ENCODE measurements at regions not wholly inside any gene's neighbourhood (a gene's known extent, or its start where the extent isn't known, plus 50 kb on each side); places are given as distances from the start of the nearest gene placed in this dataset.

- no peaks in the 10 kb centered on the region for H4K20me1 ChIP-seq (ENCODE audit: control insufficient read depth, extremely low read depth, insufficient read depth, low read length)
- H3K27ac ChIP-seq (ENCODE audit: insufficient read depth, low read length): no peak overlapping the region
- H3K36me3 ChIP-seq (ENCODE audit: control insufficient read depth, insufficient read depth, low read length): no peaks in the 10 kb centered on the region
- no peak overlapping the region for H3K9ac ChIP-seq (ENCODE audit: insufficient read depth, low read length)
- H3K79me2 ChIP-seq (ENCODE audit: control insufficient read depth, insufficient read depth, low read length): no peaks in the 10 kb centered on the region
- H3K4me2 ChIP-seq (ENCODE audit: extremely low read depth, insufficient read depth, low read length): no peak overlapping the region
- no peaks in the 10 kb centered on the region for H3K9me3 ChIP-seq (ENCODE audit: control insufficient read depth, insufficient read depth, low read depth, low read length)
- H2AFZ ChIP-seq (ENCODE audit: low read length): no peak overlapping the region
- no peak overlapping the region for H3K4me3 ChIP-seq (replicated peaks in 1 of 4; ENCODE audit: control extremely low read depth in 1 of 4, insufficient read depth in 1 of 4, low read depth in 3 of 4, low read length in 4 of 4)
- H3K27me3 ChIP-seq (ENCODE audit: control insufficient read depth, insufficient read depth, low read length): no peaks in the 10 kb centered on the region
- no peak for DNase-seq (ENCODE audit: low read depth in 2 of 2)
- no peaks in the 10 kb centered on the region for H3K4me1 ChIP-seq (ENCODE audit: control insufficient read depth, extremely low read depth, insufficient read depth, low read length)
- no peak for TF ChIP-seq CTCF (conservative IDR thresholded peaks at IDR 0.05 in 1 of 2, IDR thresholded peaks at IDR 0.05 in 1 of 2; ENCODE audit: low read depth in 1 of 2, low read length in 2 of 2)
- no peak for TF ChIP-seq EZH2 (IDR thresholded peaks at IDR 0.05; ENCODE audit: low read length, missing control alignments)
Observed at GRCh38 chr5:8633259-8633658, 764.3 kb downstream of the MTRR start.

- no peak for TF ChIP-seq CTCF (conservative IDR thresholded peaks at IDR 0.05 in 1 of 2, IDR thresholded peaks at IDR 0.05 in 1 of 2; ENCODE audit: low read depth in 1 of 2, low read length in 2 of 2)
- no peak for TF ChIP-seq EZH2 (IDR thresholded peaks at IDR 0.05; ENCODE audit: low read length, missing control alignments)
- H3K9me3 ChIP-seq (ENCODE audit: control insufficient read depth, insufficient read depth, low read depth, low read length): no peaks in the 10 kb centered on the region
- no peak overlapping the region for H3K27ac ChIP-seq (ENCODE audit: insufficient read depth, low read length)
- peak; percentile 53 to 74 for DNase-seq (ENCODE audit: low read depth in 2 of 2)
- no peaks in the 10 kb centered on the region for H4K20me1 ChIP-seq (ENCODE audit: control insufficient read depth, extremely low read depth, insufficient read depth, low read length)
- no peaks in the 10 kb centered on the region for H3K79me2 ChIP-seq (ENCODE audit: control insufficient read depth, insufficient read depth, low read length)
- H3K36me3 ChIP-seq (ENCODE audit: control insufficient read depth, insufficient read depth, low read length): no peaks in the 10 kb centered on the region
- no peak overlapping the region for H3K4me2 ChIP-seq (ENCODE audit: extremely low read depth, insufficient read depth, low read length)
- H3K4me1 ChIP-seq (ENCODE audit: control insufficient read depth, extremely low read depth, insufficient read depth, low read length): no peaks in the 10 kb centered on the region
- no peak overlapping the region for H3K4me3 ChIP-seq (replicated peaks in 1 of 4; ENCODE audit: control extremely low read depth in 1 of 4, insufficient read depth in 1 of 4, low read depth in 3 of 4, low read length in 4 of 4)
- H3K9ac ChIP-seq (ENCODE audit: insufficient read depth, low read length): no peak overlapping the region
- H2AFZ ChIP-seq (ENCODE audit: low read length): no peak overlapping the region
- no peaks in the 10 kb centered on the region for H3K27me3 ChIP-seq (ENCODE audit: control insufficient read depth, insufficient read depth, low read length)
Observed at GRCh38 chr5:8633696-8634095, 764.7 kb downstream of the MTRR start.

DNA sequence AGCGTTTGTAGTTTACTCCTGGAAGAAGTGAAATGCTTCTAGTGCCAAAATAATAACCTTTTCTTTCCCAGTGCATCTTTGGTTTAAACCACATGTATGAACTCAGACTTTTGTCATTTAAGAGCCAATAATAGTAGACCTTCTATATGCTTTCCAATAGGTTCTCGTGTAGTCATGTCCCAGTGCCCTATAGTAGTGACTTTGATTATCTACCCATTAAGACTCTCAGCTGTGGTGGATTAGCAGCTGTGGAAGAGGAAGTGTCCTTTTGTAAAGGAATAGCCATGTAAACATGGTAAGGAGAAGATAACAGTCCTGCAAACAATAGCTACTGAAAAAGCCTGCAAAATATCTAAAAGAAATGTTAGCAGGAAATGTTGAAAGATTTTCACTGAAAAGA, 765.3 kb downstream of the MTRR start:
- Histone ChIP-seq H3K4me2 (ENCODE audit: extremely low read depth, insufficient read depth, low read length) (no peak overlapping the region), H3K4me1 (ENCODE audit: control insufficient read depth, extremely low read depth, insufficient read depth, low read length) (no peaks in the 10 kb centered on the region), H3K27ac (ENCODE audit: insufficient read depth, low read length) (no peak overlapping the region), H2AFZ (ENCODE audit: low read length) (no peak overlapping the region), H3K36me3 (ENCODE audit: control insufficient read depth, insufficient read depth, low read length) (no peaks in the 10 kb centered on the region), H3K9me3 (ENCODE audit: control insufficient read depth, insufficient read depth, low read depth, low read length) (no peaks in the 10 kb centered on the region), H3K9ac (ENCODE audit: insufficient read depth, low read length) (no peak overlapping the region), H3K4me3 (replicated peaks in 1 of 4; ENCODE audit: control extremely low read depth in 1 of 4, insufficient read depth in 1 of 4, low read depth in 3 of 4, low read length in 4 of 4) (no peak overlapping the region), H3K79me2 (ENCODE audit: control insufficient read depth, insufficient read depth, low read length) (no peaks in the 10 kb centered on the region), H3K27me3 (ENCODE audit: control insufficient read depth, insufficient read depth, low read length) (no peaks in the 10 kb centered on the region), H4K20me1 (ENCODE audit: control insufficient read depth, extremely low read depth, insufficient read depth, low read length) (no peaks in the 10 kb centered on the region)
- TF ChIP-seq CTCF (conservative IDR thresholded peaks at IDR 0.05 in 1 of 2, IDR thresholded peaks at IDR 0.05 in 1 of 2; ENCODE audit: low read depth in 1 of 2, low read length in 2 of 2): no peak
- TF ChIP-seq EZH2 (IDR thresholded peaks at IDR 0.05; ENCODE audit: low read length, missing control alignments): no peak
- DNase-seq (ENCODE audit: low read depth in 2 of 2): peak in 1 of 2 donors; percentile 26

Data from fibroblast of lung (primary cell).